ENCODE measurements at regions not wholly inside any gene's neighbourhood (a gene's known extent, or its start where the extent isn't known, plus 50 kb on each side); places are given as distances from the start of the nearest gene placed in this dataset.
A peak's percentile ranks its signal among the peaks of the same experiment; 100 is the strongest.
"Not testable (repeated sequence)": the region's sequence is repeated elsewhere in the genome, so short reads cannot be mapped to it uniquely, and the experiment has no call there.

DNA sequence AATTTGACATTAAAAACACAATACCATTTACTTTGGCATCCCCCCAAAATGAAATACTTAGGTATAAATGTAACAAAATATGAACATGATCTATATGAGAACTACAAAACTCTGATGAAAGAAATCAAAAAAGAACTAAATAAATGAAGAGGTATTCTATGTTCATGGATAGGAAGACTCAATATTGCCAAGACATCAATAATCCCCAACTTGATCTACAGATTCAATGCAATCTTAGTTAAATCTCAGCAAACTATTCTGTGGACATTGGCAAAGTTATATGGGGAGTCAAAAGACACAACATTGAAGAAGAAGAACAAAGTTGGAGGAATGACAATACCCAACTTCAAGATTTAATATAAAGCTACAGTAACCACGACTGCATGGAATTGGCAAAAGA, 145.2 kb upstream of the HEY2 start:
- DNase-seq = no peak

DNA sequence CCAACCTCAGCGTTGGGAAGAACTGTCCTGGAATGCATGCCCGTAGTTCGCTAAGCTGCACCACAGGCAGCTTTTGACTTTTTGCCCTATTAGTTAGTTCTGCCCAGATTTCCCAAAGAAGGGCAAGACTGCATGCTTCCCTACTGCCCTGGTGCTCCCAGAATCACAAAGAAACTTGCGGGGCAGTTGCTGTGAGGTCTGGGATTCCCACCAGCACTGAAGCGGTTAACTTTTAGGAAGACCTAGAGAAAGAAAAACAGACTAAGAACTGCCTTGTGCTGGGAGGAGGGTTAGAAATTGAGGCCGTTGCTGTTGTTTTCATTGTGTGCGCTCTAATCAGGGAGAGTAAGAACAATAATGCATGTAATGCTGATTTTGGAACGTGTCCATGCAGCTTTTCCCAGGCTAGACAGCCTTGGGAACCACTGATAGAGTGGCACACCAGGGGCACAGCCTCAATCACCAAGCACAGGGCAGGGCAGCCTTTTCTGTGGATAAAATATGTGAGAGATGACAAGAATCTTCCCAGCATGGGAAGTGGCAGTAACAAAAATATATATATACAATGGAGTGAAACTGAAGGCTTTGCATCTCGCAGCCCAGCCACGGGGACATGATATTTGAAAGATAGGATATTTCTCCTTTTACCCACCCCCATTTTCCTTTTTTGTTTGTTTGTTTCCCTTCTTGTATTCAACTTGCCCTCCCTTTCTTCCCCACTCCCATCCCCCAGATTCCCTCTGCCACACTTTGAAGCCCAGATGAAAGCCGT, 137.7 kb upstream of the HEY2 start:
- no peak for DNase-seq

- DNase-seq = no peak
Measured at GRCh38 chr6:125612345-125612846, 137.0 kb upstream of the HEY2 start.

DNA sequence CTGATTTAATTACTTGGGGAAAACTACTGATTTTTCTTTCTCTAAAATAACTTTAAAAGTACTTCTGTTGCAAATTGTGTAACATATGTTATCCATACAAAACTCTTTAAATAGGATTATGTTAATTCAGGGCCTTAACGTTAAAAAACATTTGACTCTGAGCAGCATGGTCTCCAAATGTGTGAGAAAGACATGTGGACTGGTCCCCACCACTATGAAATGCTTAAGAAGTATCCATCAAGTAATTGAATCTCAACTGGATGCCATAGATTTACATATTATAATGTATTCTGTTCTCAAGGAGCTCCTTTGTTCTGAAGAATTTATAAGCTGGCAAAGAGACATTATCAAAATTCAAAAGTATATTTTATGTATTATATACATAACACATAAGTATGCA, 130.8 kb upstream of the HEY2 start:
- DNase-seq = no peak

DNA sequence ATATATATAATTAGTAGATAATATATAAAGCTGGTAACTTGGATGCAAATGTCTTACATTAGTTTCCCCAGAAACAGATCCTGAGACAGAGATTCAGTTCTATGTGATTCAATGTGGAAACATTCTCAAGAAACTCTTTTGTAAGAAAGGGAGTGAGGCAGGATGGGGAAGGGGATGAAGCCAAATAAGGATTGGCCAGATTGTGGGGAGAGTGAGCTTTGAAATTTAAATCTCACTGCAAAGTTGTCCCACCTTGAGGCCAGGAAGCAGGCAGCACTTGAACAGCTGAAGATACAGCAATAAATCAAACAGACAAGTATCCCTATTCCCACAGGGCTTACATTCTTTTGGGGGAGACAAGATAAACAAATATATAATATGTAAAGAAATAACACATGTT, 126.3 kb upstream of the HEY2 start:
- DNase-seq = no peak

DNA sequence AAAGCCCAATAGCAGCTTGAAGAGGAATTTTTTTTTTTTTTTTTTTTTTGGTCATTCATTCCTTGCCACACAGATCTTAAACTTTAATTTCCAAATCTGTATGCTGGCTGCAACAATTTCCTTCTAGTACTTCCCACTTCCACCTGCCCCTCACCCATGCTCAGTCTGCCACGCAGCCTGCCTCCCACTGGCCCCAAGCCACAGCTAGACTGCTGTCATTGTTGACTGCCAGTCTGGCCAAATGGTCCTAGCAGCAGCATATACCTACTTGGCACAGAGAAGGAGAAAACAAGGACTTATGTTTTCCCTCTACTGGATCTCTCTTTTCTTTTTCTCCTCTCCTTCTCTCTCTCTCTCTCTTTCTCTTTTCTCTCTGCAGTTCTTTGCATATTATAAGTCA, 118.3 kb upstream of the HEY2 start:
- no peak for DNase-seq

DNA sequence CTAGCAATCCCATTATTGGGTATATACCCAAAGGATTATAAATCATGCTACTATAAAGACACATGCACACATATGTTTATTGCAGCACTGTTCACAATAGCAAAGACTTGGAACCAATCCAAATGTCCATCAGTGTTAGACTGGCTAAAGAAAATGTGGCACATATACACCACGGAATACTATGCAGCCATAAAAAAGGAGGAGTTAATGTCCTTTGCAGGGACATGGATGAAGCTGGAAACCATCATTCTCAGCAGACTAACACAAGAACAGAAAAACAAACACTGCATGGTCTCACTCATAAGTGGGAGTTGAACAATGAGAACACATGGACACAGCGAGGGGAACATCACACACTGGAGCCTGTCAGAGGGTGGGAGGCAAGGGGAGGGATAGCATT, 113.4 kb upstream of the HEY2 start:
- not testable (repeated sequence) for DNase-seq

GRCh38 chr6:125636671-125637070, 112.8 kb upstream of the HEY2 start:
- no peak for DNase-seq

DNA sequence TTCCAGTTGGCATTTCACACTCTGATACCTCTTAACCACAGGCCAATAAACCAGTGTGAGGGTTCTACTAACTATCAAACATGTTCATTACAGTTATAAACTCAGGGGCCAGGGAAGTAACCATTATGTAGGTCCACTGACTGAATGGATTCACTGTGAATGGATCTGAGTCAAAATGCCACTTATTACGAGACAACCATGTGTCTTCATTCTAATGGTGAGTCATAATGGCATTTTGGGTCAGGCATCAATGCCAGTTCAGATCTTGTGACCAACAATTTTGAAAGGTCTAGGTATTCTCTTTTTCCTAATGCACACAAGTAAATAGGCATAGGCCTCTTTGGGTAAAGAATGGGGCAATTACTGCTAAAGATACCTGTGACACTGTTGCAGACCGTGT, 112.2 kb upstream of the HEY2 start:
- DNase-seq = no peak

DNA sequence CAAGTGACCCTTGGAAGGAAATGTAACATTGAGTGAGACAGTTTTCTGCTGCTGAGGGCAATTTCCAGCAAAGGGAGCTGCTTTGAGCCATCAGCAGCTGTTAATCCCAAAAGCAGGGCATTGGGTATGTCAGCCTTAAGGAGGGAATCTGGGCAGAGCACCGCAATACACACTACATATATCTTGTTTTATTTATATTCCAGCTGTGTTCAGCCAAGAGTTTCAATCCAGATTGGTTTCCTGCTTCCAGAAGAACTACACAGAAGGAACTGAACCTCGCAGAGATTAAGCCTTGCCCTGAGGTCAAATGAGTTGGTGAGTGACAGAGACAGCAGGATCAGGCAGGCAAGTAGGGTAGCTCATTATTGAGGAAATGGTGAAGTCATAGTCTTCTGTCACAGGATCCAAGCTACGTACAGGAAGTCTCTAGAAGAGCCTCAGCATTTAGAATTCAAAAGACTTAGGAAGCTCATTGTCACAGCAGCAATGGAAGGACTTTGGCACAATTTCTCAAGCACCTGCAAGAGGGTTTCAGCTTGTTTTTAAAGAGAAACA, 109.9 kb upstream of the HEY2 start:
- no peak for DNase-seq

DNA sequence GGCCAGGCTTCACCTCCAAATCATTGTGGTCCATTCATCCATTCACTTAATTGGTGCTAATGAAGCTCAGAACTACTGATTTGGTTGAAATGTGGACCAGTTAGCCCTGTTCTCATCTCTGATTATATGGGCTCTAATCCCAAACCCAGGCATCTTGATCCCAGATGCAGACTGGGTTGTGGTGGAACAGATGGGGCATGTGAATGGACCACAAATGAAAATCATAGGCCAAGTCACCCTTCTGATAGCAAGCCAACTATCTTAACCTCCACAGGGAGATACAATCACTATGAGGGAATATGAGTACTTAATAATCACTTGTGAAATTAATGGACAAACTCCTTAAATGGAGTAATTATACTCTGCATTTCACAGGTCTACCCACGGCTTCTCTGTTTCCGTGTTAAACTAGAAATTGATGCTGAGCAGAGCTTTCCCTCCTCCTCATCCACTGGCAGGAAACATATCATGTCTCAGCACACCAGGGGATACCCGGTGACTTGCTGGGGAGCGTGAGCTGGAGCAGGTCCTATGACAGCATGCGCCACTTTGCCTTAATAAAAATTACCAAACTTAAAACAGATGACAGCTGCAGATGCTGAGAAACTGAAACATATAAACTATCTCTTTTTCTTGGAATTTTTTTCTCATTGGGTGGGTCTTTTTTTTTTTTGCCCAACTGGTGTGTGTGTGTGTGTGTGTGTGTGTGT, 108.8 kb upstream of the HEY2 start:
- no peak for DNase-seq

DNA sequence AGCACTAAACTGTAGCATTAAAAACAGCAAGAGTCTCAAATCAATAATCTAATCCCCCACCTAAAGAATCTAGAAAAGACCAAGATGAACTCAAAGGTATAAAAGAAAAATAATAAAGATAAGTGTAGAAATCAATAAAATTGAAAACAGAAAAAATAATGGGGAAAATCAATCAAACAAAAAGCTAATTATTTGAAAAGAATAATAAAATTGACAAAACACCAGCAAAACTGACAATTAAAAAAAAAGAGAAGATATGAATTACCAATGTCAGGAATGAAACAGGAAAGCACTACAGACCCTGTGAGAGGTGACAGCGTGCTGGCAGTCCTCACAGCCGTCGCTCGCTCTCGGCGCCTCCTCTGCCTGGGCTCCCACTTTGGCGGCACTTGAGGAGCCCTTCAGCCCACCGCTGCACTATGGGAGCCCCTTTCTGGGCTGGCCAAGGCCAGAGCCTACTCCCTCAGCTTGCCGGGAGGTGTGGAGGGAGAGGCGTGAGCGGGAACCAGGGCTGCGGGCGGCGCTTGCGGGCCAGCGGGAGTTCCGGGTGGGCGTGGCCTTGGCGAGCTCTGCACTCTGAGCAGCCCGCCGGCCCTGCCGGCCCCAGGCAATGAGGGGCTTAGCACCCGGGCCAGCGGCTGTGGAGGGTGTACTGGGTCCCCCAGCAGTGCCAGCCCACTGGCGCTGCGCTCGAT, 105.3 kb upstream of the HEY2 start:
- DNase-seq = not testable (repeated sequence)

DNA sequence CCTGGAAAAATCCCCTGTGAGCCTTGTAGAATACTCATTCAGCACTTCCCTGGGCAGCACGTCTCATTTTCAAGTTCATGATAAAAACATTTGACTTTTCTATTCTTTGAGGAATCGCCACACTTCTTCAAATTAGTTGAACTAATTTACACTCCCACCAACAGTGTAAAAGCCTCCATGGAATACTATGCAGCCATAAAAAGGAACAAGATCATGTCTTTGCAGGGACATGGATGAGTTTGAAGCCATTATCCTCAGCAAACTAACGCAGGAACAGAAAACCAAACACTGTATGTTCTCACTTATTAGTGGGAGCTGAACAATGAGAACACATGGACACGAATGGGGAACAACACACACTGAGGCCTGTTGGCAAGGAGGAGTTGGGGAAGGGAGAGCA, 102.0 kb upstream of the HEY2 start:
- DNase-seq = no peak

DNA sequence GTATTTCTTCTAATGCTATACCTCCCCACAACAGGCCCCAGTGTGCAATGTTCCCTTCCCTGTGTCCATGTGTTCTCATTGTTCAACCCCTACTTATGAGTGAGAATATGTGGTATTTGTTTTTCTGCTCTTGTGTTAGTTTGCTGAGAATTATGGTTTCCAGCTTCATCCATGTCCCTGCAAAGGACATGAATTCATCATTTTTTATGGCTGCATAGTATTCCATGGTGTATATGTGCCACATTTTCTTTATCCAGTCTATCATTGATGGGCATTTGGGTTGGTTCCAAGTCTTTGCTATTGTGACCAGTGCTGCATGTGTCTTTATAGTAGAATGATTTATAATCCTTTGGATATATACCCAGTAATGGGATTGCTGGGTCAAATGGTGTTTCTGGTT, 95.7 kb upstream of the HEY2 start:
- DNase-seq = not testable (repeated sequence)

GRCh38 chr6:125655511-125655910, 93.9 kb upstream of the HEY2 start:
- DNase-seq = no peak

DNA sequence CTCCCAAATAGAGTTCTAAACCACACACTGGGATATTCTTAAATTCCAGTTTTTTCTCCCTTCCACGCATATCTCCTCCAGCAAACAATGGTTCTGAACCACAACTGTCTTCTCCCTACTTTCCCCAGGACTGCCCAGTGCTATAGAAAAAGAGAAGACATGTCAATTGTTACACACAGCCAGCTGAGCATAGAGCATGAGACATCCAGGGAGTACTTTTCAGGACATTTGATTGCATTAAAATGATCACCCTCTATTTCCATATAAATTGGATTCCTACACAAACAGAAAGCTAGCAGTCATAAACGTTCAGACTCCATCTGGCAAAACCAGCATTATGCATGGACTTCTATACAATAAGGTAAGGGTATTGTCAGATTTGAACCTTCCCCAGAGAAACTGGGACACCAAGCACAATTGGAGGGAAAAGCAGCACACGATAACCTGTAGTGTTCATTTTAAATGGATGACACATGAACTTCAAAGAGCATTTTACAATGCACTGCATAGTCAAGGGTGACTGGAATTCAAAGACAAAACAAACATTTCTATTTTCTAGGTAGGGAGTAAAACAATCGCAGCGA, 93.1 kb upstream of the HEY2 start:
- peak; percentile 9 for DNase-seq

DNA sequence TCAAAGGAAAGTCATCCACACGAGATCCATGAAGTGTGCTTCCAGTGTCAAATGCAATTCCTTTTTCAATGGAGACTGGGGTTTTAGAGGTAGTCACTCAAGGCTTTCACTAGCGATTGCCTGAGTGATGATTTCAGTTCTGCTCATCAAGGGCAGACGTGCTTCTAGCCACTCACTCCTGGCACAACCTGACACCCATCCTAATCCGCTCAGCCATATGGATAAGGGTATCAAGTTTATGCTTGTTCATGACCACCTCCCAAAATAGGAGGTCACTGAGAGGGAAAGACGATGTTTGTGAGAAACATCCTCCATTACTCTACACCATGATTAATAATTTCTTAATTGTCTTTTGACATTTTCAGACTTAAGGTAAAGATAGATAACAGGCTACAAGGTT, 91.3 kb upstream of the HEY2 start:
- DNase-seq = no peak

GRCh38 chr6:125658759-125659431, 90.5 kb upstream of the HEY2 start:
- no peak for DNase-seq

GRCh38 chr6:125659887-125660286, 89.5 kb upstream of the HEY2 start:
- no peak for DNase-seq

GRCh38 chr6:125662296-125662695, 87.1 kb upstream of the HEY2 start:
- no peak for DNase-seq

GRCh38 chr6:125665295-125665814, 84.1 kb upstream of the HEY2 start:
- no peak for DNase-seq

- DNase-seq = no peak
Measured at GRCh38 chr6:125667326-125667725, 82.1 kb upstream of the HEY2 start.

All from NCI-H2081 treated with DMSO at 0.1 percent for 48 hours (cell line).